Pons (tissue), 1 donor: ENCODE measurements at regions not wholly inside any gene's neighbourhood (a gene's known extent, or its start where the extent isn't known, plus 50 kb on each side); places are given as distances from the start of the nearest gene placed in this dataset.
A peak's percentile ranks its signal among the peaks of the same experiment; 100 is the strongest.

Source experiments
- DNase-seq: peaks from one replicate; pipeline ENCODE4 v3.0.0-alpha.2; 2016; ENCODE audit warnings: low spot score

DNA sequence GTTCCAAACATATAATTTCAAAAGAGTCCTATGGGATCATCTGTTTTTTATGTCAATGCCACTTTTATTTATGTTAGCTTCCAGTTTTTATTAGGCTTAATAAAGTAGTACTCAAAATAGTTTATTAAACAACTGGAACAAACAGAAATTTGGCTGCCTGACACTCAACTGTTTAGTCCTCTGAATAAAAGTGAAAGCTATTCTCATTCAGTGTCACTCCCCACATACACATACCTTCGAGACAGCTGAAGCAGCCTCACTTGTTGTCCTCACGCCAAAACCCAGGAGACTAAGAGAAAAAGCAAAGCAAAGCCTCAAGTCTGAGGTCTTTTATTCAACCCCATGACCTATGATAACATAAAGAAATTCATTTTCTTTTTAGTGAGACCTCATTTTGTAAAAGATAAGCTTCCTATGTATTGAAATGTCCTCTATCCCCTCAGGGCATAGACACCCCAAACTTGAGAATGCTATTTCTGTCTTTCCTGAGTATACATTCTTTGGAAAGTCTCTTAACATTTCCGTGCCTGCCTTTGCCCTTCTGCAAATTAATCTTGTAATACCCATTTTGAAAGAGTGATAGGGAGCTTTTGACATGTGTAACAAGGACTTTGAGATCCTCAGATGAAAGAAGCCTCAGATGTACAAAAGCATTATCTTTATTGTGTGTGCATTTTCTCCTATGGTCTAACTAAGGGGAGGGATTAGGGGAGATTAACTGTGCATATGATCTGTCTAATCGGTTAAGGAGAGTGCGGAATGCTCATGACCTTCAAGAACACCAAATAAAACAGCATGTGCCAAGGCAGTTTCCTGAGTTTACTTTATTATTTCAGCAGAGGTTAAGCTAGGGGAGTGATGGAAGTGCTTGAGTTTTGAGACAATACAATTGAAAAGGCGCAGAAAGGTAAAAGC is 1523.7 kb upstream of the PIK3C3 start:
- DNase-seq: no peak

DNA sequence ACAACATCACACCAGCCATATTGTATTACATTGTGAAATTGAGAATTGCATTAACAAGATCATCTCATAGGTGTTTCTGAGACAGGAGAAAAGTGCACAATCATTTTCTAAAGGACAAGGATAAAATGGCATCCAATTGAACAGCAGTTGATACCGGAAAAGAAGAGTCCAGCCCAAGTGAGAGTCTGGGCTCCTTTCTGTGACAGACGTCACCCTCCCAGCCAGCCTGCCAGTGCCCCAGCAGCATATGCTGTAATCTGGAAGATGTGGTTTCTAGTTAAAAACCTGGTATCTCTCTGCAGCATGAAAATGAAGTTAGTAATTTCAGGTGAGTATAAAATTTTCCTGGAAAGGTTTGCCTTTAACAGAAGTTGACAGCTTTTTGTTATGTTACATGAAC is 1531.7 kb upstream of the PIK3C3 start:
- no peak for DNase-seq

DNA sequence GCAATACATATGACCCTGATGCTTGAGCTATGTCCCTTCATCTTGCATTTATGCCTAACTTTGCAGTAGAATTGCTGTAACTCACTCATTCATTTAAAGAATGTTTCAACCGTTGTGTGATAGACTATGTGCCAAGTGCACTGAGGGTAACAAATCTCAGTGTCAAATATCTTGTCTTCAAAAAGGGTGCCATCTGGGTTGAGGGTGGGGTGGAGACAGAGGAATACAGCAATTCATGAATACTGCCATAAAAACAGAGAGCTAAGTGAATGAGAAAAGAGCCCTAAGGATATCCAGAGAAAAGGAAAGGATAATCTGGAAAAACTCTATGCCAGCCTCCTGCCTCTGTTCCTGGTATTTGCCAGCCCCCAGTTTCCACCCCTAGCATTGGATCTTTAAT is 1534.4 kb upstream of the PIK3C3 start:
- DNase-seq: no peak

DNA sequence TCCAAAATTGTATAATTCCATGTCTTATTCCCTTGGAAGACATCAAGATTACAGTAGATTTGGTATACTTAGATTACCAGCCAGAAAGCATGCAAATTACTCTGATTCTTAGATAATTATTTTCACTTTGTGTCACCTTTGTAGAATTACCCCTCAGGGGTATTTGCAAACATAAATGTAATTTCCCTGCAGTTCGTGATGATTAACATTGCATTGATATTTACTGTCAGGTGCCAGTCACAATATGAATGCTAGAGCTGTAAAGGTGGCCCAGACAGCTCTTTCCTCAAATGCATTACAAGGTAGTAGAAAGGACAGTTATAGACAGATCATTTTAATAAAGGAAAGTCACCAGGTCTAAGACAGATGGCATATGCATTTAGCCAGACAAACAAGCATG is 1537.5 kb upstream of the PIK3C3 start:
- no peak for DNase-seq

DNA sequence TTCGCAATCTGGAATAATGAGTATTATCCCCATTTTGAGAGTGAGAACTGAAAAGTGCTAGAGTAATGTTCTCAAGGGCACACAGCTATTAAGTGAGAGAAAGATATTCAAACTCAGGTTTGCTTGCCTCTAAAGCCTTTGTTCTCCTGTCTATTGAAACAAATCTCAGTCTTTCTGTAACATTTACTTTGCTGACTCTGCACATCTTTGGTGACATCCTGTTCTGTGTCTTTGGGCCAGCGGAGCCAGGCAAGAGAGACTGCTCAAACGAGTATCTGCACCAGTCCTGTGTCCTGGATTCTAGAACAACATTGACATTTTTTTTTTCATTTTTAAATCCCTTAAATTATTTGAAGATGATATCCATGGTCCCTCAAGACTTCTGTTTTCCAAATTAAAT is 1539.2 kb upstream of the PIK3C3 start:
- DNase-seq: no peak

DNA sequence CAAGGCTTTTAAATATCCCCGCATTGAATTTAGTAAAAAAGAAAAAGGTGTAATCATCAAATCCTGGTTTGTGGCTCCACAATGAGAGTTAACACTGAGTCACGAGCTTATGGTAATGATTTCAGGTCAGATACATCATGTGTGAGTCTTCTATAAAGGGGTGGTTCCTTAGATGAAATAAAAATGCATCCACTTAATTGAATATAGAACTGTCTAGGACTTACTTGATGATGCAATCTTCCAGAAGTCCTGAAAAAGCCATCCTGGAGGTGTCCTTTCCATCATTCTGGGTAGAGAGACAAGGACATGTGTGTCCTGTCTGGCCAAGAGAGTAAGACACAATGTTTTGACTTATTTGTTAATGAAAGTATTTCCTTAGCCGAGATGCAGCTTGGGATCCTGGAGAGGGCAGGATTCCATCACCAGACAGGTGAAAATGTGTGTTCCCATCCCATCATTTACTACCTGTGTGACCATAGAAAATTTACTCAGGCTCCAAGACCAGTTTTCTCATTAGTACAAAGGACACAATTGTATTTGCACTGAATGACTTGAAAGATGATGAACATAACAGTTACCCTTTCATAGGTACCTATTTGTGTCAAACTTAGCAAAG is 1539.8 kb upstream of the PIK3C3 start:
- DNase-seq: no peak

DNA sequence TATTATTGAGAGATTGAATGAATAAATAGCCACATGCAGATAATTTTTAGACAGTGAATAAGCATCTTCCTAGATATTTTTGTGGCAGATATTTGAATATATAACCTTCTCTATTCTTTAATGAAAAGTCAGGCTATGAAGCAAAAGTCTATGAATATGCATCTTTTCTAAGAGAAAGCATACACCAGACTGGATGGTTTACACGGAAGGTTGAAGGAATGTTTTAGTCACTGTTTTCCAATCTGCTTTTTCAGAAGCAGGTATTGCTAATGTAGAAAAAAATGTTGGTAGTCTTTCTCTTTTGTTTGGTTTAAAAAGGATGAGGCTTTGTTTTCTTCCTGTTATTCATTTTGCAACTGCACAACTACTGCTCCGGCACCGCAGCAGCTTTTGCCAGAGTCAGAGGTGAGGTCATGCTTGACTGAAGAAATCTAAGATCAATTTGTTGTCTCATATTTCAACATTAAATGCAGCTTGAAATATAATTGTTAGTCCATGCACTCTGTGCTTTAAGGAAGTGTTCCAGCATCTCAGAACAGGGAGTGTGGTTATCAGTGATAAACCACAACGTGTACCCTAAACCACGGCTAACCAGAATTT is 1540.8 kb upstream of the PIK3C3 start:
- DNase-seq: no peak

DNA sequence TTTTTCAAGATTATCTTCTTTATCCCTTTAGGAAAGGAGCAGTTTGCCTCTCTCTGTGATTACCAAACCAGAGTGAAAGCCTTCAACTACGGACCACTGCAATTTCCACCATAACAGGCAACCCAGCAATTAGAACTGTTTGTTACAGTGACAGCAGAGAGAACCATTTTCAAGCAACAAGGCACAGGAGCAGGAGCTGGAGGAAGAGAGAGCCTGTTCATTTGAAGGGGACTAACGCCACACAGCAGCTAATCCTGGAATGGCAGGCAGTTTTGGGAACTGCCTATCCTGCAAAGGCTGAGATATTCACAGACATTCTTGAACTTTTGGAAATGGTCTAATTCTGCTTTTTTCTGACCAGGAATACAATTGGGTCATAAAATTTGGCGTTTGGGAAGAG is 1541.9 kb upstream of the PIK3C3 start:
- peak; percentile 69 for DNase-seq

DNA sequence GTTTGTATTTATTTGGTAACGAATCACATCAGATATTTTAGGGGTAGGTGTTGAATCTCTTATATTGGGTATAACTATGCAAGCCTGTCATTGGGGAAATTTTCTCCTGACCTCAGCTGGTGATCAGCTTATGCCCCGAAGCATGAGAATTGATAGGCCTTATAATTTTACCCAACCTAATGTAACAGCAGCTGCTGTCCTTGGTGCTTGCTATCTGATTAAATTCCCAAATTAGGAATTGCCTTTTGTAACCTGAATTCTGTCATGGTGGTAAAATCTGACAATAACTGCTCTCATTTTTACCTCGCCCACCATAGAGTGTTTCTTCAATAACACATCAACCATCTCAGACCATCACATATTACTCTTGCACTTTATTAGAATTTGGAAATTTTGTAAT is 1542.6 kb upstream of the PIK3C3 start:
- DNase-seq: no peak

DNA sequence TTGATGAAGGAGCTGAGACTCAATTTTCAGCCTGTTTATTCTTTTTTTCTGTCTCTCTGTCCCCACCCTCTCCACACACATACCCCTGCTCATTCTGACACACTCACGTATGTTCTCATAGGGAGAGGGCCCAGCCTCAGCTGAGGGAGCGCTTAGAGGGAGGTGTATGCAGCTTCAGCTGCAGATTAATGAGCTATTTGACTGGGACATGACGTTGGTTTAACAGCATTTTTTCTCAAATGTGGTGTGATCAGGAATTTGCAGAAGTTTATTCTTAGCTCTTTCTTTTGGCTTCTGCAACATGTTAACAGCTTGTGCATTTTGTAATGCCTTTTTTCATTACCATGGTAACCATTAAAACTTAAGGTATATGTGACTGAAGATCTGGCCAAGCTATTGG is 1547.1 kb upstream of the PIK3C3 start:
- DNase-seq: no peak

DNA sequence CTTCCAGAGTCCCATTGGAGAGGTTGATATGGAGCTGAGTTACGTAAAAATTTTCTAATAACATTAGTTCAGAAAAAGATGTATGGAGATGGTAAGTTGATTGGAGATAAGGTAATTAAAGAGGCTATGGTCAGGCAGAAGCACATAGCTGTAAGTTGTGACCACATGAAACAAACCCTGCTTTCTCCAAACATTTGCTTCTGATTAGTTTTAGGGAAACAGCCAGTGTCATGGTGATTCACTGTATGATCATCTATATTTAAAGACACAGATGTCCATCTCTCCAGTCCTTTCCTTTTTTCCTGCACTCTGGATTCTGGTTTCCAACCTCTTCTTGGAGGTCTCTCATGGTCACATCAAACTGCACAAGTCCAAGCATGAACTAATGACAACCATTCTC is 1550.8 kb upstream of the PIK3C3 start:
- DNase-seq: no peak

DNA sequence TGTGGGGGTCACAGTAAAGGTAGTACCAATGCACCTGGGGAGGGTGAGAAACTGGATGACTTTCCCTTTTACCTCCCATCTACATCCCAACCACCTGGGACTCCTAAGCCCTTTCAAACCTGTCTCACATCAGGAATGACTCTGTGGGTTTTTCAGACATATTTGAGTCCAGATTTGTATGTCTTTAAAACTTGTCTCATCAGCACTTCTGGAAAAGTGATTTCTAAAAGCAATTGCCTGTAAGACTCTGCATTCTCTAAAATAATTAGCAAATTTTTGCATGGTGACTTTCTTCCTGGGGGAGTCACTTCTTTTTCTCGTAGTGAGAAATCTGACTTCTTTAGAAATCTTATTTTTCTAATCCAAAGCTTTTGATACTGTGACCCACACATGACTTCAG is 1553.0 kb upstream of the PIK3C3 start:
- DNase-seq: no peak

DNA sequence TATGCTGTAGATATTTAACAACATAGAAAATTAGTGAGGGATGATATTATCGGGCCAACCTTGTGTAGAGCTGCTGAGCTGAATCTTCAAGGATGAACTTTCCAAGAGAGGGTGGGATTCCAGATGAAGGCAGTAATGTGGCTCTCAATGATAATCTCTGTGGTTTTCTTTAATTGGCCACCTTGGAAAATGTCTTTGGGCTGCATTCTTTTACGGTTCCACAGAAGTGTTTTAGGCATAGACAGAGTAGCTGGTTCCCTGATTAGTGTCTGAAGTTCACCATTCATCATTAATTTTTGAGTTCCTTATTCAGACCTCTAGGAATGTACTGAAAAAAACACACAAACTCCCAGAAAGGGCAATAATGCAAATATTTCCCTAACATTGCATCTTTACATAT is 1566.9 kb upstream of the PIK3C3 start:
- DNase-seq: no peak

DNA sequence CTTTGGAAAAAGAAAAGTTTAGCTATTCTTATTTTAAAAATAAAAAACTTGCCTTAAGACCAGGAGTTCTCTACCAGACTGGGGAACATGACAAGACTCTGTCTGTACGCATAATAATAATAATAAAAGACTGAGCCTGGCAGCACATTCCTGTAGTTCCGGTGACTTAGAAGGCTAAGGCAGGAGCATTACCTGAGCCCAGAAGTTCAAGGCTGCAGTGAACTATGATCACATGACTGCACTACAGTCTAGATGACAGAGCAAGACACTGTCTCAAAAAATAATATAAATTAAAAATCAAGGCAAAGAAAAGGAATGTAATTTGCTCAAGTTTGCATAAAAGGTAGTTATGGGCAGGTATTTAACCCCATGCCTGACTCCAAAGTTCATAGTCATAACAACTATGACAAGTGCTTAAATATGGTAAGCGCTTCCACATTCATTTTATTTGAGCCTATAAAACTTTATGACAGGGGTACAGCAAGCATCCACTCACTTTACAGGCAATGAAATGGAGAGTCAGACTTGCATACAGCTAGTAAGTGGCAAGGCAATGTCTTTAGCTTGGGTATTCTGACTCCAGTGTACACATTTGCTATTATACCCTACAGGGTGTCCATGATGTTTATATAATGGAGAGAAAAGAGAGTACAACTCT is 1567.8 kb upstream of the PIK3C3 start:
- no peak for DNase-seq

DNA sequence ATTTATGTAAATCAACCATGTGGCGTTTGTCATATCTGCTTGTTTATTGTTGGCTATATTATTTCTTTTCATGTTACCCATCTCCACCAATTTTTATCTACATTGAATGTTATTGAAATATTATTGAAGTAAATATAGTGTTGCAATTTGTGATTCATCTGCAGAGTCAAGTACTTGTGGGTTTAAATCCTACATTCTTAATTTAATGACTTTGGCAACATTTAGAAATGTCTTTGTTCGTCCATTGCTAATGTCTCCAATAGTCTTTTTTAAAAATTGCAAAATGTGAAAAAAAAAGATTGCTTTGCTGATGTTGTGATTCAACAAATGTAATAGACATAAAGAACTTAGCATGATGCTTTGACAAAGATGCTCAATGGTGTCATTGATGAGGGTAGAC is 1572.8 kb upstream of the PIK3C3 start:
- DNase-seq: no peak

DNA sequence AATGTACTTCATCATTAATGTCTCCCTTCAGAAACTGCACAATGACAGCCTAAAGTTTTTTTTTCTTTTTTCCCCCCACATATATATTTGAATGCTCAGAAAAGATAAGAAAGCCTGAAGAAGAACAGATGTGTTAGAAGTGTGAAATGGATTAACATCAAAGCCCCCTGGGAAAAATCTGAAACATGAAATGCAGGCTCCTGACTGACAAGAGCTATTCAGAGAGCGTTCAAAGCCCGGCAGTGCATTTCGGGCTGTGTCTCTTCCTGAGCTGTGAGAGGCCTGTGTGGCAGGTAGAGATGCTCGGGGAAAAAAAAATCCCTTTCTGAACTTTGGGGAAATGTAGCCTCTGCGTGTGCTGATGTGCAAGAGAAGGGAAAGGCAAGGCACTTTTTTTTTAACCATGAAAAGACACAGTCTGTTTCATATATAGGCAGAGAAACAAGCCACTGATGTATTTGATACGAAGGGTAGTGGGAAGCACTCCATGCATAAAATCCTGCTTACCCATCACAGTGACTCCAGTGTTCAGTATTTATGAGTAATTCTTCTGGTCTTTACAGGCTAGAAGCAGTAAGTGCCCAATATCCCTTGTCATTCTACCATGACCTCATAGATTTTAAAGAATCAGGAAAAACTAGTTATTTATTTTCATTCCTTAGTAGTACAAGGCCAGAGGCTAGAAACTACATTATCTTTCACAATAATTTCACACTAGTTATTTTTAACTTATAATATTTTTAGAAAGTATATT is 1574.2 kb upstream of the PIK3C3 start:
- DNase-seq: no peak

DNA sequence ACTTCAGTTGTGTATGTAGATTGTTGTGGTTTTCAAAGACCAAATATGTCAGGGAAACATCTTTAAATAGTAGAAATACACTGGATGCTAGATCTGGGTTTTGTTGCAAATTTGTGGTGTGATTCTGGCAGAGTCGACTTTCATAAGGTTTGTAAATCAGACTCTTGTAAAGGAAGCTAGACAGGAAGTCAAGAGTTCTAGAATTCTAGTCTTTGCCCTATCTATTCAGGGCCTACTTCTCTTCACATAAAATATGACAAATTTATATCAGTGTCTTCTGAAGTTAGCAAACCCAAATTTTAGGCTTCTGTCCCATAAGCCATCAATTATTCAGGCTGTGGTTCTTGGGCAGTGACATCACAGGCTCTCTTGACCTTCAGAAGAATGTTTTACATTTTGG is 1579.2 kb upstream of the PIK3C3 start:
- no peak for DNase-seq

DNA sequence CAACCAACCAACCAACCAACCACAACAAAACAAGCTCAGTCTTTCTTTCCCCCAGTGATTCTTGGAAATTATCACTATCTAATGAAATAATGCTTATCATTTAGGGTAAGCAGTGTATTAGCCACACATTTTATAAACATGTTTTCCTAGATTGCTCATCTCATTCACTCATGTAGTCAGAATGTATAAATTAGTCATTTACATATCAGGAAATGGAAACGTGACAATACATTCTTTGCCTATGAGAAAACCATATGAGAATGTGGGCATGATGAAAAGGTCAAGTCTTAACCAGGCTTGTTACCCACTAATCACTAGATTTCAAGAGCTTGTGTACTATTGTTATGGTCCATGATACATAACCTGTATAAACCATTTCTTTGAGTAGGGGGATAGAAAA is 1583.4 kb upstream of the PIK3C3 start:
- no peak for DNase-seq

DNA sequence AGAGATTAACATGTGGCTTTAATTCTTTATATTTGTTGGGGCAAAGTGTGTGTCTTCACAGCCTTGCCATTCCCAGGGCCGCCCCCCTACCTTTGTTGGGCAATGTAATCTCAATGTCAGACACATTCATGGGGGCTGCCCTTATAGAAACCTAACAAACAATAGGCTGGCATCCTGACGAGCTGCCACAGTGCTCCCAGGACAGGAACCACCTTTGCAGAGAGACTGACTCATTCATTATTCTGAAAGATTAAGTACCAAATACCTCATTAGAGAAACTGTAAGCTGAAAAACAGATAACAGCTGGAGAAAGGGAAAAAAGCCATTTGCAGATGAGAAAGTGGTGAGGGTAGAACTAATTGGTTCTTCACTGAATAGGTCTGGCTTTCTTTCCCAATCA is 1587.5 kb upstream of the PIK3C3 start:
- DNase-seq: no peak

DNA sequence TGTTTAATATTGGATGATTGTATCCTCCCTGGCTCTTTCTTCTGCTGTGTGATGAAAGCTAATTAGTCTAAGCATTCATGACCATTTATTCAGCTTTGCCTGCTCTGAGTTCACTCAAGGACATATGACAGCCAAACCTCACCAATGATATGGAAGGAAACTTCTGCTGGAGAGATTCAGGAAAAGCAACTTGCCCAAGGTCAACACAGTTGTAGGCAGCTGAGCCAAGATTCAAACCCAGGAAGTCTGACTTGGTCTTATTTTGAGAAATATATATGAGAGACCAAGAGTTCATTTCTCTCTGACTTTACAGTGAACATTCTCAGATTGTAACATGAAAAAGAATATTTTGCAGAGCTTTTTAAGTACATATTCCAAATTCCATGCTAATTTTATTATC is 1588.5 kb upstream of the PIK3C3 start:
- DNase-seq: no peak

DNA sequence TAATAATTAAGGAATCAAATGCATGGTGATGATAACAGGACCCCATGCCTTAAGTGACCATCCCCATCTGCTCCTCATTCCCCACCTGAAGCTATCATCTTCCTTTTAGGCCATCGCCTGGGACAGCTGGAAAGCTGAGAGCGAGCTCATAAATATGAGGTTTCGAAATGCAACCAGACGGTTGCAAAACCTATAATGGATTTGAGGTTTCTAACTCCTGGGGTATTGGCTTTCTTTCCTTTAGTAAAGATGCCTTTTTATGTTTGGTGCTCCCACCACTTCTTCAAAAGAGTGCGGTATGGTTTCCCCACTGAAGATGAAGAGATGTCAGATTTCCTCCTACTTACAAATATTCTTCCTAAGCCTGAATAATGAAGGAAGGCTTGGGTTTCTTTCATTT is 1589.5 kb upstream of the PIK3C3 start:
- DNase-seq: no peak

DNA sequence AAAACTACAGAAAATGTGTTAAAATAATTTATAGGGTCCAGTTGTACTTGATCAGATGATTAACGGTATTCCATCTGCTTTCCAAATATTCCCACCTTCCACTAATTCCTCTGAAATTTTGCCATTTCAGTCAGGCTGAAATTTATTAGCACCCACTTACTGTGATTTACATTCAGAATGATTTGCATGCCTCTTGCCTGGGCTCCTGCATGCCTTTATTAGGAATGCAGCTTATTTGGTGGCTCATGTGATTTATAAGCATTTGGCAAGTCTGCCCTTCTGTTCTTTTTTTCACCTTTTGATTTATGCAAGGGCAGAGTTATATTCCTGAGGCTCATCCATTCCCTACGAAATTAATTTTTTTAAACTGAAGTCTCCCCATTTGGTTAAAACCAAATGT is 1594.5 kb upstream of the PIK3C3 start:
- DNase-seq: no peak
